ENCODE measurements at regions not wholly inside any gene's neighbourhood (a gene's known extent, or its start where the extent isn't known, plus 50 kb on each side); places are given as distances from the start of the nearest gene placed in this dataset.

DNA sequence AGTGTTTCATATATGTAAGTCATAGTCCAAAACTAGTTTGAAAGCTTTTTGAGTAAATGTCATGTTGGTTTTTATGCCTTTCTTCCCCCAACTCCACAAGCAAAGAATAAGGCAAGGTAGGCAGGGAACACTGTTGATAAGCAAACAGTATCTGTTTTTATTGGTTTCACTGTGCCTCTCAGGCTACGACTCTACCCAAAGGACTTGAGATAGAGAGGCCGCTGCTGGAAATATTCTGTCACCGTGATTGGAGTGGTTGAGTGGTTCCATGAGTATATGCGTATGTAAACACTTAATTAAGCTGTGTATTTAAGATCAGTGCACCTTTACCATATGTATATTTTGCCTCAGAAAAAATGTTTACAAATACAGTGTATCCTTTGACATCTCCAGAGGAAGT, 138.1 kb upstream of the KIF26B start:
- H3K27ac ChIP-seq (ENCODE audit: low read depth in 1 of 2, low read length in 1 of 2), result no peak overlapping the region
- no peaks in the 10 kb centered on the region for H3K27me3 ChIP-seq (ENCODE audit: control insufficient read depth in 3 of 3, insufficient read depth in 3 of 3, low read length in 2 of 3)
- H3K4me3 ChIP-seq, result no peak overlapping the region
- no peaks in the 10 kb centered on the region for H3K9me3 ChIP-seq (ENCODE audit: control insufficient read depth in 4 of 4, insufficient read depth in 3 of 4, low read length in 3 of 4)
- ATAC-seq (ENCODE audit: insufficient read depth, low FRiP score), result no peak
- peaks cover 0 to 4% (median 0%) of the 10 kb centered on the region in 4 donors for H3K36me3 ChIP-seq (ENCODE audit: control insufficient read depth in 4 of 4, insufficient read depth in 4 of 4, low read length in 4 of 4)
- no peak overlapping the region for H3K9ac ChIP-seq (ENCODE audit: insufficient read depth in 1 of 2, low read length in 2 of 2)
- TF ChIP-seq, protein P1, sequence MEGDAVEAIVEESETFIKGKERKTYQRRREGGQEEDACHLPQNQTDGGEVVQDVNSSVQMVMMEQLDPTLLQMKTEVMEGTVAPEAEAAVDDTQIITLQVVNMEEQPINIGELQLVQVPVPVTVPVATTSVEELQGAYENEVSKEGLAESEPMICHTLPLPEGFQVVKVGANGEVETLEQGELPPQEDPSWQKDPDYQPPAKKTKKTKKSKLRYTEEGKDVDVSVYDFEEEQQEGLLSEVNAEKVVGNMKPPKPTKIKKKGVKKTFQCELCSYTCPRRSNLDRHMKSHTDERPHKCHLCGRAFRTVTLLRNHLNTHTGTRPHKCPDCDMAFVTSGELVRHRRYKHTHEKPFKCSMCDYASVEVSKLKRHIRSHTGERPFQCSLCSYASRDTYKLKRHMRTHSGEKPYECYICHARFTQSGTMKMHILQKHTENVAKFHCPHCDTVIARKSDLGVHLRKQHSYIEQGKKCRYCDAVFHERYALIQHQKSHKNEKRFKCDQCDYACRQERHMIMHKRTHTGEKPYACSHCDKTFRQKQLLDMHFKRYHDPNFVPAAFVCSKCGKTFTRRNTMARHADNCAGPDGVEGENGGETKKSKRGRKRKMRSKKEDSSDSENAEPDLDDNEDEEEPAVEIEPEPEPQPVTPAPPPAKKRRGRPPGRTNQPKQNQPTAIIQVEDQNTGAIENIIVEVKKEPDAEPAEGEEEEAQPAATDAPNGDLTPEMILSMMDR (IDR thresholded peaks at IDR 0.05; ENCODE audit: control extremely low read depth, extremely low read depth), result no peak
- DNase-seq, result peak in 1 of 3 donors; percentile 23
- 70 to 83% methylated on average over 4 of the region's 4 CpGs for WGBS, 2 donors
- no peaks in the 10 kb centered on the region for H3K4me1 ChIP-seq (ENCODE audit: control insufficient read depth in 5 of 5, insufficient read depth in 5 of 5, low read length in 5 of 5)

DNA sequence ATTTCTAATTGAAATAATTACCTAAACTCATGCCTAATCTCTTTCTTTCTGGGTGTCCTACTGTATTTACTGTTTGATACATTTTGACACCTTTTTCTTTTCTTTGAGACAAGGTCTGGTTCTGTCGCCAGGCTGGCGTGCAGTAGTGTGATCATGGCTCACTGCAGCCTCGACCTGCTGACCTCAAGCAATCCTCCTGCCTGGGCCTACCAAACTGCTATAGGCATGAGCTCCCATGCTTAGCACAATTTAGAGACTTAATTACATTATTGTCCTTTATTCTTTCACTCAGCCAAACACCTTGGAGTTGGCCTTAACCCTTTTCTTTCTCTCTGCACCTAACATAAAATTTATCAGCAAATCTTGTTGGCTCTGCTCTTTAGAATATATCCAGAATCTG, 139.8 kb upstream of the KIF26B start:
- Histone ChIP-seq H3K9me3 (ENCODE audit: control insufficient read depth in 4 of 4, insufficient read depth in 3 of 4, low read length in 3 of 4) (no peaks in the 10 kb centered on the region), H3K27me3 (ENCODE audit: control insufficient read depth in 3 of 3, insufficient read depth in 3 of 3, low read length in 2 of 3) (no peaks in the 10 kb centered on the region), H3K9ac (ENCODE audit: insufficient read depth in 1 of 2, low read length in 2 of 2) (no peak overlapping the region), H3K36me3 (ENCODE audit: control insufficient read depth in 4 of 4, insufficient read depth in 4 of 4, low read length in 4 of 4) (peaks cover 0 to 3% (median 0%) of the 10 kb centered on the region in 4 donors), H3K4me3 (no peak overlapping the region), H3K27ac (ENCODE audit: low read depth in 1 of 2, low read length in 1 of 2) (no peak overlapping the region), H3K4me1 (ENCODE audit: control insufficient read depth in 5 of 5, insufficient read depth in 5 of 5, low read length in 5 of 5) (no peaks in the 10 kb centered on the region)
- ATAC-seq (ENCODE audit: insufficient read depth, low FRiP score) (no peak), DNase-seq (no peak)
- 94% methylated on average over 3 of the region's 3 CpGs for WGBS, 2 donors
- TF ChIP-seq, protein P1 (IDR thresholded peaks at IDR 0.05; ENCODE audit: control extremely low read depth, extremely low read depth), result no peak

DNA sequence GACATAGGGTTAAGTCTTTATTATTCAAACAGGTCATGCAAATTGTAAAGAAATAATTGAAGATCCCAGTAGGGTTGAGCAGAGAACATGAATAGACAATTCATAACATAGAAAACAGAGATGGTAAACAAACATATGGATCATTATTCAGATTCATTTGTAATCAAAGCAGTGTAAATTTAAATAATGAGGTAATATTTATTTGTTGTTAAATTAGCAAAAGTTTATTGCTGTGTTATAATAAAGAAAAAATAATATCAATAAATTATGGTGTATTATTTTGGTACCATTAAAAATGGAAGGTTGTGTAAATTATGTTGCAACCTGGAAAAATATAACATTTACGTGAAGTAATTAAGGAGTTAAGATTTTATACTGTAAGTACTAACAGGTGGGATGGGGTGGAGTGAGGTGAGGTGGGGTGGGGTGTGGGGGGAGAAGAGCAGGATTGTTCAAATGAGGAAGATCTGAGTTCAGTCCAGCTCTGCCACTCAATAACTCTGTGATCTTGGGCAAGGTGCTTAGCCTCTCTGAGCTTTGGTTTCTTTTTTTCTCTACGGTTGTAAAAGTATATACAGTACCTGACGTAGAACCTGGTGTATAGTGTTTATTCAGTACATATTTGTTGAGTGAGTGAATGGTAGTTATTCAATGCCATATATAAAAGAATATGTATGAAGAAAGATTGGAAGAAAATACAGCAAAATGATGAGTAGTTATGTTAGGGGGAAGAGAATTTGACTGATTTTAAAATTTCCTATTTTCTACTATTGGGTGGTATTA, 140.3 kb upstream of the KIF26B start:
- H3K27ac ChIP-seq (ENCODE audit: low read depth in 1 of 2, low read length in 1 of 2), result no peak overlapping the region
- no peaks in the 10 kb centered on the region for H3K4me1 ChIP-seq (ENCODE audit: control insufficient read depth in 5 of 5, insufficient read depth in 5 of 5, low read length in 5 of 5)
- no peaks in the 10 kb centered on the region for H3K27me3 ChIP-seq (ENCODE audit: control insufficient read depth in 3 of 3, insufficient read depth in 3 of 3, low read length in 2 of 3)
- H3K36me3 ChIP-seq (ENCODE audit: control insufficient read depth in 4 of 4, insufficient read depth in 4 of 4, low read length in 4 of 4), result peaks cover 0 to 3% (median 0%) of the 10 kb centered on the region in 4 donors
- DNase-seq (no peak), ATAC-seq (ENCODE audit: insufficient read depth, low FRiP score) (no peak)
- H3K9me3 ChIP-seq (ENCODE audit: control insufficient read depth in 4 of 4, insufficient read depth in 3 of 4, low read length in 3 of 4), result no peaks in the 10 kb centered on the region
- TF ChIP-seq, protein P1 (IDR thresholded peaks at IDR 0.05; ENCODE audit: control extremely low read depth, extremely low read depth), result no peak
- H3K4me3 ChIP-seq, result no peak overlapping the region
- no peak overlapping the region for H3K9ac ChIP-seq (ENCODE audit: insufficient read depth in 1 of 2, low read length in 2 of 2)
- WGBS, 2 donors, result 84 to 88% methylated on average over 3 of the region's 3 CpGs

All from lung (tissue), 11 donors.